Ishikawa (cell line): ENCODE measurements at regions not wholly inside any gene's neighbourhood (a gene's known extent, or its start where the extent isn't known, plus 50 kb on each side); places are given as distances from the start of the nearest gene placed in this dataset.

Source experiments
- CEBPB ChIP-seq: IDR thresholded peaks from 2 replicates; pipeline ENCODE4 v1.6.1; 2012
- CREB1 ChIP-seq: IDR thresholded peaks from 2 replicates; pipeline ENCODE4 v1.6.1; 2012; ENCODE audit warnings: low read depth
- EGR1 ChIP-seq: IDR thresholded peaks from 2 replicates; pipeline ENCODE4 v1.6.1; 2012
- EP300 ChIP-seq: IDR thresholded peaks from 2 replicates; pipeline ENCODE4 v1.6.1; 2012; ENCODE audit warnings: borderline replicate concordance
- FOXM1 ChIP-seq: IDR thresholded peaks from 2 replicates; pipeline ENCODE4 v1.6.1; 2012; ENCODE audit warnings: low read depth, borderline replicate concordance
- NFIC ChIP-seq: IDR thresholded peaks from 2 replicates; pipeline ENCODE4 v1.6.1; 2012
- RAD21 ChIP-seq: IDR thresholded peaks from 2 replicates; pipeline ENCODE4 v1.6.1; 2012; ENCODE audit warnings: low read depth
- TAF1 ChIP-seq: IDR thresholded peaks from 2 replicates; pipeline ENCODE4 v1.6.1; 2012; ENCODE audit warnings: low read depth, mild to moderate bottlenecking
- TCF12 ChIP-seq: IDR thresholded peaks from 2 replicates; pipeline ENCODE4 v1.6.1; 2012; ENCODE audit warnings: low read depth
- TEAD4 ChIP-seq: IDR thresholded peaks from 2 replicates; pipeline ENCODE4 v1.6.1; 2012
- YY1 ChIP-seq: IDR thresholded peaks from 2 replicates; pipeline ENCODE4 v1.6.1; 2012; ENCODE audit warnings: low read depth
- ZBTB7A ChIP-seq: IDR thresholded peaks from 2 replicates; pipeline ENCODE4 v1.6.1; 2012; ENCODE audit warnings: low read depth
- TF ChIP-seq, protein P1 (sequence below): IDR thresholded peaks from 2 replicates; pipeline ENCODE4 v1.6.1; 2012; ENCODE audit warnings: low read depth, mild to moderate bottlenecking
- TF ChIP-seq, protein P2 (sequence below): IDR thresholded peaks from 2 replicates; pipeline ENCODE4 v1.6.1; 2012
- TF ChIP-seq, protein P3 (sequence below): IDR thresholded peaks from 2 replicates; pipeline ENCODE4 v1.6.1; 2012

DNA sequence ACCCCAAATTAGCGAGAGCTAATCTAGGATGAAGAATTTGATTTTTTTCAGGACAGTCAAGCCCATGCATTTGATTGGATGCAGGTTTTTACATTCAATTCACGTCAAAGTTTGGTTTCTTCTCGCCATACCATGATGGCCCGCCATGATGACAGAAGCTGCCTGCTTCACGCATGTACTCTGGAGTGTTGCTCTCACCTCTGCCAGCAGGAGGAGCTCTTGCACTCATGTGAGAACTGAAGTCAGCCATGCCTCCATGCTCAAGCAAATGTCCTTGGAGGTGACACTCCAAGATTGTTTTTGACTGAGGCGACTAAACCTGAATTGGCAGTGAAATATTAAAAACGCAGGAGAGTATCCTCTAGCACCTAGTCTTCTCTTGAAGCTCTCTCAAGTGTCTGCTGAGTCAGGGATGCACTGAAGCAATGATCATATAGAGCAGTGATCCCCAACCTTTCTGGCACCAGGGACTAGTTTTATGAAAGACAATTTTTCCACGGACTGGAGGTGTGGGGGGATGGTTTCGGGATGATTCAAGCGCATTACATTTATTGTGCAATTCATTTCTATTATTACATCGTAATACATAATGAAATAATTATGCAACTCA, 120.9 kb downstream of the SAMMSON start:
- peak; percentile 71 for TF ChIP-seq YY1
- TF ChIP-seq TCF12, result no peak
- peak; percentile 69 for TF ChIP-seq RAD21
- no peak for TF ChIP-seq TEAD4
- TF ChIP-seq FOXM1, result no peak

DNA sequence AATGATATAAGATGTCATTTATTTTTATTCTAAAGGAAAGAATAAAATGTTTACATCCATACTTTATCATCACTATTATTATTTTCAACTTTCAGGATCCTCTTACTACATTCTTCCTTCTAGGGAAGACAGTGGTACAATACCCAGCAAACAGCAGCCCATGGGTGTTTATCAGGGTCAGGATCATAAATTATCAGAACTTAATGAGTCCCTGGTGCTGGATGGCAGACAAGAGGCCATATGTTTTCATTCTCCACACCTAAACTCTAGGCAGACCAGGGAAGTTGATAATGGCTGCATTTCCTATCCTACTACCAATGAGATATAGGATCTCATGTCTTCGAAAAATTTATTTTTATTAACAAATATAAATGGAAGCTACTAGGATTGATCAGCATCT, 127.7 kb downstream of the SAMMSON start:
- TF ChIP-seq, protein P1, sequence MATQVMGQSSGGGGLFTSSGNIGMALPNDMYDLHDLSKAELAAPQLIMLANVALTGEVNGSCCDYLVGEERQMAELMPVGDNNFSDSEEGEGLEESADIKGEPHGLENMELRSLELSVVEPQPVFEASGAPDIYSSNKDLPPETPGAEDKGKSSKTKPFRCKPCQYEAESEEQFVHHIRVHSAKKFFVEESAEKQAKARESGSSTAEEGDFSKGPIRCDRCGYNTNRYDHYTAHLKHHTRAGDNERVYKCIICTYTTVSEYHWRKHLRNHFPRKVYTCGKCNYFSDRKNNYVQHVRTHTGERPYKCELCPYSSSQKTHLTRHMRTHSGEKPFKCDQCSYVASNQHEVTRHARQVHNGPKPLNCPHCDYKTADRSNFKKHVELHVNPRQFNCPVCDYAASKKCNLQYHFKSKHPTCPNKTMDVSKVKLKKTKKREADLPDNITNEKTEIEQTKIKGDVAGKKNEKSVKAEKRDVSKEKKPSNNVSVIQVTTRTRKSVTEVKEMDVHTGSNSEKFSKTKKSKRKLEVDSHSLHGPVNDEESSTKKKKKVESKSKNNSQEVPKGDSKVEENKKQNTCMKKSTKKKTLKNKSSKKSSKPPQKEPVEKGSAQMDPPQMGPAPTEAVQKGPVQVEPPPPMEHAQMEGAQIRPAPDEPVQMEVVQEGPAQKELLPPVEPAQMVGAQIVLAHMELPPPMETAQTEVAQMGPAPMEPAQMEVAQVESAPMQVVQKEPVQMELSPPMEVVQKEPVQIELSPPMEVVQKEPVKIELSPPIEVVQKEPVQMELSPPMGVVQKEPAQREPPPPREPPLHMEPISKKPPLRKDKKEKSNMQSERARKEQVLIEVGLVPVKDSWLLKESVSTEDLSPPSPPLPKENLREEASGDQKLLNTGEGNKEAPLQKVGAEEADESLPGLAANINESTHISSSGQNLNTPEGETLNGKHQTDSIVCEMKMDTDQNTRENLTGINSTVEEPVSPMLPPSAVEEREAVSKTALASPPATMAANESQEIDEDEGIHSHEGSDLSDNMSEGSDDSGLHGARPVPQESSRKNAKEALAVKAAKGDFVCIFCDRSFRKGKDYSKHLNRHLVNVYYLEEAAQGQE, result no peak
- TF ChIP-seq, protein P2, sequence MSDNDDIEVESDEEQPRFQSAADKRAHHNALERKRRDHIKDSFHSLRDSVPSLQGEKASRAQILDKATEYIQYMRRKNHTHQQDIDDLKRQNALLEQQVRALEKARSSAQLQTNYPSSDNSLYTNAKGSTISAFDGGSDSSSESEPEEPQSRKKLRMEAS, result no peak
- TF ChIP-seq TAF1 (no peak), CREB1 (no peak), RAD21 (no peak), TEAD4 (no peak), EP300 (no peak), YY1 (no peak), FOXM1 (no peak), TCF12 (no peak), EGR1 (no peak), ZBTB7A (no peak), CEBPB (no peak)
- TF ChIP-seq, protein P3, sequence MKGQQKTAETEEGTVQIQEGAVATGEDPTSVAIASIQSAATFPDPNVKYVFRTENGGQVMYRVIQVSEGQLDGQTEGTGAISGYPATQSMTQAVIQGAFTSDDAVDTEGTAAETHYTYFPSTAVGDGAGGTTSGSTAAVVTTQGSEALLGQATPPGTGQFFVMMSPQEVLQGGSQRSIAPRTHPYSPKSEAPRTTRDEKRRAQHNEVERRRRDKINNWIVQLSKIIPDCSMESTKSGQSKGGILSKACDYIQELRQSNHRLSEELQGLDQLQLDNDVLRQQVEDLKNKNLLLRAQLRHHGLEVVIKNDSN, result no peak

DNA sequence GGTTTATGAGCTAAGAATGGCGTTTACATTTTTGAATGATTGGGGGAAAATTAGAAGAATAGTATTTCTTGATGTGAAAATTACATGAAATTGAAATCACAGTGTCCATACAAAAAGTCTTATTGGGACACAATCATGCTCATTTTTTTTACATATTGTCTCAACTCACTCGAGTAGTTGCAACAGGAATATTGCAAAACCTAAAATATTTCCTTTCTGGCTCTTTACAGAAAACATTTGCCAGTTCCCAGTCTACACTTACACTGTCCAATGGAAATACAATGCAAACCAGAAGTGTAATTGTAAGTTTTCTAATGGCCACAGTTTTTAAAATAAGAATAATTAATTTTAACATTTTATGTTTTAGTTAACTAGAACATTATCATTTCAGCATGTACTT, 137.8 kb downstream of the SAMMSON start:
- TF ChIP-seq FOXM1 (no peak), CEBPB (no peak), NFIC (no peak), TEAD4 (no peak), YY1 (no peak), EP300 (no peak), TAF1 (no peak), RAD21 (no peak), CREB1 (no peak)
- TF ChIP-seq, protein P3, result no peak
- TF ChIP-seq, protein P1, result no peak

DNA sequence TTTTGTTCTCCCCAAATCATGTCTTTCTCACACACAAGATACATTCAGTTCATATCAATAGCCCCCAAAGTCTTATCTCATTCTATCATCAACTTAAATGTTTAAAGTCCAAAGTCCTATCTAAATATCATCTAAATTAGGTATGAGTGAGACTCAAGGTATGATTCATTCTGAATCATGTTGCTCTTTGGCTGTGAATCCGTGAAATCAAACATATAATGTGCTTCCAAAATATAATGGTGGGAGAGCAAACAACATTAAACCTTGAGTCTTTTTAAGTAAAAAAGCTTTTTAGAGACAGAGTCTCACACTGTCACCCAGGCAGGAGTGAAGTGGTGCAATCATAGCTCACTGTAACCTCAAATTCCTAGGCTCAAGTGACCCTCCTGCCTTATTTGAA, 139.1 kb downstream of the SAMMSON start:
- TF ChIP-seq CREB1 (no peak), FOXM1 (no peak), EGR1 (no peak), TCF12 (no peak), NFIC (no peak), YY1 (no peak), RAD21 (no peak), TAF1 (no peak), EP300 (no peak), TEAD4 (no peak), CEBPB (no peak), ZBTB7A (no peak)
- TF ChIP-seq, protein P1, result no peak
- TF ChIP-seq, protein P3, result no peak
- TF ChIP-seq, protein P2, result no peak
